ENCODE measurements at regions not wholly inside any gene's neighbourhood (a gene's known extent, or its start where the extent isn't known, plus 50 kb on each side); places are given as distances from the start of the nearest gene placed in this dataset.
A peak's percentile ranks its signal among the peaks of the same experiment; 100 is the strongest.

DNA sequence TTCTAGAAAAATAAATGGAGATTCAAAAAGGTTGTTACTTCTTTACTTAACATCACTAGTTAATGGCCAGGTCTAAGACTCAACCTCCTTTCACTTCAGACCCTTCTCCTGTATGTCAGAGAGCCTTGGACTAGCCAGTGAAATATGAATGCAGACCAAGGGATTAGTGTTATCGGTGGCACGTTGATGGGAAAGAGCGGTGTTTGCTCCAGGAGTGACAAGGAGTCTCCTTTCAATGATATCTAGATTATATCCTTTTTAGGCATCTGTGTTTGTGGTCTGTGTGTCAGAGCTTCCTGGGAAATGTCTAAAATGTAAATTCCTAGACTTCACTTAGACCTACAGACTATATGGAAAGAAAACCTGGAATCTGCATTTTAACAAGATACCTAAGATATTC lies 658.0 kb upstream of the KCNMB2 start:
- no peak overlapping the region for H3K4me3 ChIP-seq (ENCODE audit: control insufficient read depth, low read depth, low read length)
- DNase-seq (ENCODE audit: low read depth): peak; percentile 4

DNA sequence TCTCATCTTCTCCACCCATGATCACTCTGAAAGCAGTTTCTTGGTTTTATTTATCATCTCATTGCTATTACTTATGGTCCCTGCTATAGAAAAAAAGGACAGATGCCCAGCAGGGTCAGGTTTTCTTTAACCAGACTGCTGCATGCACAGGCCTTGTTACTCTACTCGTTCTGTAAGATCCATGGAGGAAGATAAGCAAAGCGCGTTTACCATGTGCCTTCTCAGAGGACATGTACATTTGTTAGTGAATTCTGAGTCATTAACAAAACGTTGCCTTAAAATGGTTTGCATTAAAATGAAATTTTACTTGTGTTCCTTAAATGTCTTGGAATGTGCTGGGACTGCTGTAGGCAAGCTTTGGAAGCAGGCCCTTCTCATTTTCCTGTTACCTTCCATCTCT lies 657.3 kb upstream of the KCNMB2 start:
- DNase-seq (ENCODE audit: low read depth): peak; percentile 20
- TF ChIP-seq, protein P1, sequence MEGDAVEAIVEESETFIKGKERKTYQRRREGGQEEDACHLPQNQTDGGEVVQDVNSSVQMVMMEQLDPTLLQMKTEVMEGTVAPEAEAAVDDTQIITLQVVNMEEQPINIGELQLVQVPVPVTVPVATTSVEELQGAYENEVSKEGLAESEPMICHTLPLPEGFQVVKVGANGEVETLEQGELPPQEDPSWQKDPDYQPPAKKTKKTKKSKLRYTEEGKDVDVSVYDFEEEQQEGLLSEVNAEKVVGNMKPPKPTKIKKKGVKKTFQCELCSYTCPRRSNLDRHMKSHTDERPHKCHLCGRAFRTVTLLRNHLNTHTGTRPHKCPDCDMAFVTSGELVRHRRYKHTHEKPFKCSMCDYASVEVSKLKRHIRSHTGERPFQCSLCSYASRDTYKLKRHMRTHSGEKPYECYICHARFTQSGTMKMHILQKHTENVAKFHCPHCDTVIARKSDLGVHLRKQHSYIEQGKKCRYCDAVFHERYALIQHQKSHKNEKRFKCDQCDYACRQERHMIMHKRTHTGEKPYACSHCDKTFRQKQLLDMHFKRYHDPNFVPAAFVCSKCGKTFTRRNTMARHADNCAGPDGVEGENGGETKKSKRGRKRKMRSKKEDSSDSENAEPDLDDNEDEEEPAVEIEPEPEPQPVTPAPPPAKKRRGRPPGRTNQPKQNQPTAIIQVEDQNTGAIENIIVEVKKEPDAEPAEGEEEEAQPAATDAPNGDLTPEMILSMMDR (conservative IDR thresholded peaks at IDR 0.05; ENCODE audit: control insufficient read depth, insufficient read depth, low read depth, low read length): no peak

More for the DNA sequence above, 658.0 kb upstream of the KCNMB2 start:
- TF ChIP-seq, protein P1 (conservative IDR thresholded peaks at IDR 0.05; ENCODE audit: control insufficient read depth, insufficient read depth, low read depth, low read length): no peak

DNA sequence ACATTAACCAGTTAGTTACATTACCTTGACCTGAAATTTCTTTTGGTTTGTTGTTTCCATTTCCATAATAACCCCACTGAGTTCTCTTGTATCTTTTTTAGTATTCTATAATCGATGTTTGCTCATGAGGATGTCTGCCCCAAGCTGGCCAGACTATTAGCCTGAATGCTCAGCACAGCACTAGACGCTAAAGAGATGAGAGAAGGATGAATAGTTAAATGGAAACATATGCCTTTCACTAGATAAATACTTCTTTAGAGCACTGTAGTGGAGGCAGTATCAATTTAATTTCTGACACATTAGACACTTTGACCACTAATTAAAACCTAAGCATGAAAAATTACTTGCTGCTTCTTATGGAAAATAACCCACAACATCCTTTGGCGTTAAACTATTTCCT lies 654.9 kb upstream of the KCNMB2 start:
- no peak overlapping the region for H3K4me3 ChIP-seq (ENCODE audit: control insufficient read depth, low read depth, low read length)
- peak; percentile 16 for DNase-seq (ENCODE audit: low read depth)
- TF ChIP-seq, protein P1 (conservative IDR thresholded peaks at IDR 0.05; ENCODE audit: control insufficient read depth, insufficient read depth, low read depth, low read length): no peak

More for the DNA sequence above, 657.3 kb upstream of the KCNMB2 start:
- no peak overlapping the region for H3K4me3 ChIP-seq (ENCODE audit: control insufficient read depth, low read depth, low read length)

DNA sequence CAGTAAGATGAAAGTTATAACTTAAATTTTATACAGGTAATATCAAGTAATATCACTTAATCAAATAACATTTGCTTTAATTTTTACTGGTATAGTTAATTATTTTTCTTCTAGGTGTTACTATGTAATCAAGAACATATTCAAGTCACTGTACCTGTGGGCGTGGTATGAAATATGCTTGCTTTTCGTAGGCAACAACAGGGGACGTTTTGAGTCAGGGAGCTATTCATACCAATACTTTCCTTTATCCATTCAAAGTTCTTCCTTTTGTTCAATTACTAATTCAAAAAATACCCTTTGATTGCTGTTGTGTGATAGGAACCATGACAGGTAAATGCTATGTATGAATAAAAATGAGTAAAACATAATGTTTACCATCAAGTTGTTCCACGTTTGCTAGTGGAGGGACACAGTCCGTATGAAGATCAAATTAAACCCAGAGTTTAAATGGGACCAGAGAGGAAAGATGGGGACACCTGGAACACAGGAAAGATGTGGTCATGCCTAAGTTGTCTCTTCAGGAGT lies 654.0 kb upstream of the KCNMB2 start:
- no peak for DNase-seq (ENCODE audit: low read depth)
- H3K4me3 ChIP-seq (ENCODE audit: control insufficient read depth, low read depth, low read length): no peak overlapping the region
- TF ChIP-seq, protein P1 (conservative IDR thresholded peaks at IDR 0.05; ENCODE audit: control insufficient read depth, insufficient read depth, low read depth, low read length): no peak

DNA sequence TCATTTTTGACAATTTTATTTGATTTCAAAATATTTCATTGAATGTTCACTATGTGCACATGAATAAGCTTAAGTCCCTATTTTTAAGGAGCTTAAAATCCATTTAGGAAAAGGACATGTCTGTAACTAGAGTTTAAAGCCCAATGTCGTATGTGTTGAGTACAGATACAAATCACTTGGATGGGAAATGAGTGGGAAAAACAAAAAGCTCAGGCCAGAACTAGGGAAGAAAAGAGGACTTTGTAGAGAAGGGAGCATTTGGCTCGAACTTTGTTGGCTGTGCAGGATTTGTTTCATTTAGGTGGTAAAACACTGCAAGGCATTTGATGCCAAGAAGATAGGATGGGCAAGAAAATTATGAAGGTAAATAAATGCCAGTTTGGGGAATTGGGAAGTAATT lies 653.1 kb upstream of the KCNMB2 start:
- no peak for DNase-seq (ENCODE audit: low read depth)
- H3K4me3 ChIP-seq (ENCODE audit: control insufficient read depth, low read depth, low read length): no peak overlapping the region
- TF ChIP-seq, protein P1 (conservative IDR thresholded peaks at IDR 0.05; ENCODE audit: control insufficient read depth, insufficient read depth, low read depth, low read length): no peak

DNA sequence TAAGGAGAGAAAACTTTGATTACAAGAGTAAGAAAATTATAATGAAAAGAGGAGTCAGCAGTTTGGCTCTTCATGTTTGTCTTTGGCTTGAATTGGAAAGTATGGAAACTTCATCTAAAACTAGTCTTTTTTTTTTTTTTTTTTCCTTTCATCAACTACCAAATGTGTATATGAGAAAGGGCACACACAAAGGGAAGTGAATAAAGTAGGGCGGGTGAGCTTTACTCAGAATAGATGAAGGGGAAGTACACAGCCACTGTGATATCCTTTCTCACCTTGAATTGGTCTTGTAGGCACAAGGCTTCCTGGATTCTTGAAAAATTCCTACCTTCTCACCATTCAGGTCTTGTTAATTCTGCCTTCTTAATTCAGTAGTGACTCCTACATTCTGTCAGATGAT lies 652.3 kb upstream of the KCNMB2 start:
- no peak for DNase-seq (ENCODE audit: low read depth)
- TF ChIP-seq, protein P1 (conservative IDR thresholded peaks at IDR 0.05; ENCODE audit: control insufficient read depth, insufficient read depth, low read depth, low read length): no peak
- no peak overlapping the region for H3K4me3 ChIP-seq (ENCODE audit: control insufficient read depth, low read depth, low read length)

DNA sequence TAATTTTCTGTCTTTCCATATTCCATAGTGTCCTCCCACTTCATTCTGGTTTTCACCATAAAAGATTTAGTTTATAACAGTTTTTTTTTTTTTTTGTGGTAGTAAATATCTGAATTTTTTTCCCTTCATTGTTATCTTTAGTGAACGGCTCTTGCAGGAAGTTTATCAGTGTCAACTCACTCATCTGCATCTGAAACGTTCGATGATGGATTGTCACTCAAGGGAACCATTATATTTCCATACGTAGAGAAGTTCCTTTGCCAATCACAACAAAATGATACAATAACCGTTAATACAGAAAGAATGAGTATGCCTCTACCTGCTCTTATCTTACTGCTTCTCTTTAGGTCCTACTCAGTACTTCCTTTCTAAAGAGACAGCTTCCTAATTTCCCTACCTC lies 651.2 kb upstream of the KCNMB2 start:
- TF ChIP-seq, protein P1 (conservative IDR thresholded peaks at IDR 0.05; ENCODE audit: control insufficient read depth, insufficient read depth, low read depth, low read length): no peak
- no peak for DNase-seq (ENCODE audit: low read depth)
- H3K4me3 ChIP-seq (ENCODE audit: control insufficient read depth, low read depth, low read length): no peak overlapping the region
